Effector CD8-positive, alpha-beta T cell (primary cell): ENCODE measurements at regions not wholly inside any gene's neighbourhood (a gene's known extent, or its start where the extent isn't known, plus 50 kb on each side); places are given as distances from the start of the nearest gene placed in this dataset.

Experiments
- DNase-seq: peaks from one replicate; lab custom pipeline; 2025; lab: John Stamatoyannopoulos, UW

GRCh38 chr10:131485732-131486131 is 174.2 kb upstream of the TCERG1L start:
- no peak for DNase-seq

- no peak for DNase-seq
Observed at GRCh38 chr10:131487822-131488221, 176.3 kb upstream of the TCERG1L start.

GRCh38 chr10:131490991-131491594 is 179.6 kb upstream of the TCERG1L start:
- no peak for DNase-seq

DNA sequence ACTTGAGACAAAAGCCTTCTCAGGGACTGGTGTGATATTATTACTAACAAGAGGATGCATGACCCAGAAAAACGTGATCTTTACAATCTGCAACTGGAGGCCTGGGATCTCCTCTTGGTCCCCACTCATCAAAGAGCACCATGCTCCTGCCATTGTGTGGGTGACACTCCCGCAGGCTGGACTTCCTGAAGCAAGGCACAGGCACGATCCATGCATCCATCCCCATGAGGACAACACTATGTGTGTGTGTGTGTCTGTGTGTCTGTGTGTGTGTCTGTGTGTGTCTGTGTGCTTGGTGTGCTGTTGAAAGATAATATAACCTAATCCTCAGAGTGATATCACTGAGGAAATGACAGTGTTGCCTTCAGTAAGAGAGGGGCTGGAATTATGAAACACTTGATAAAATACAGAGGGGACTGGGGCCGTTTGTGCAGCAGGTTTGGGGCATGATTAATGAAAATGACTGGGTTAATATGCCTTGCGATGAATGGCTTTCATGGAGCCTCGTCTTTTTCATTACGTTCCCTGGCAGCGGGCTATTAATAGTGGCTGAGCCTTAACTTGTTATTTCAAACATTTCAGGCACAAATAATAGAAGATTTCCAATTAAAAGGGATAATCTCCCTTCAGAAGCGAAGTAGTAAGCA is 180.8 kb upstream of the TCERG1L start:
- DNase-seq = no peak

- no peak for DNase-seq
Observed at GRCh38 chr10:131493432-131493831, 181.9 kb upstream of the TCERG1L start.

GRCh38 chr10:131494451-131494850 is 182.9 kb upstream of the TCERG1L start:
- no peak for DNase-seq

- no peak for DNase-seq
Observed at GRCh38 chr10:131495224-131495623, 183.7 kb upstream of the TCERG1L start.

DNA sequence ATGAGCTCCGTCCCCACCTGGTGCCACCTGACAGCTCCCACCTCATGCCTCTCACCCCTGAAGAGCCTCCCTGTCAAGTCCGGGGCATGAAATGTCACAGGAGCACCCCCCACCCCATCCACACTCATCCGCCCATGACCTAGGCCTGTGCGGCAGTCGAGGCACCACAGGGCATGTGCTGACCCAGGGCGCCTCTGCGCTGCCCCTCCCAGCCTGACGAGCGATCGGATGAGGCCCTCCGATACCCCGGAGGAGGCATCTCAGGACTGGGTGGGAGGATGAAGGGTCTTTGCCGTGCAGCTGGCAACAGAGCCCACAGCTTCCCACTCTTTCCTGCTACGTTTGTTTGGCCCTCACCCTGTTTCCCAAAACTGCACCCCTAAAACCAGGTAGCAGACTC is 184.4 kb upstream of the TCERG1L start:
- no peak for DNase-seq

DNA sequence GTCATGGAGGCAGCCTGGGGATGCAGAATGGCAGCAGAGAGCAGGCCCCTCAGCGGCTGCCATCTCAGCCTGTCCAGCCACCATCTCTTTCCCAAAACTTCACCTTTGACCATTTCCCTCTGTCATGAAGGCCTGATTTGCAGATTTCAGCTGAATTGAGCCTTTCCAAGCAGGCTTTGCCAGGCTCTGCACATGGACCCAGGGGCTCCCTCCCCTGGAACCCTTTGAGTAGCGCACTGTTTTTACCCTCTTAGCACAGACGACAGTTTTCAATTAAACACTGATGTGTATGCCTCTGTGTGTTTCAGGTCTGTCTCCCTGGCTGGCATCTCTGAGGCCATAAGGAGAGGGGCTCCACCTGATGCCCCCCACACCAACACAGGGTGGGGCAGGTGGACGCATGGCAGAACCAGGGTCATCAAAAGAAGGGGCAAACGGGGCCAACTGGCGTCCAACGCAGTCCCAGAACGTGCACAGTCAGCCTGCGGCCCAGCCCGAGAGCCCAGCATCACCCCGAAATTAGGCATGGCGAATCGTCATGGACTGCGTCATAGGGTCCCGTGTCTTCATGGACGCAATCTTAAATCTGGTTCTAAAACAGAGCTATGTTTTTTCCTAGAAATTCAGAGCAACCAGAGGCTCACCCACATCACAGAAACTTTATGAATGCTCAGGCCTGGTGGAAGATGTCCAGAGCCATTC is 185.0 kb upstream of the TCERG1L start:
- no peak for DNase-seq

- no peak for DNase-seq
Observed at GRCh38 chr10:131499566-131499965, 188.0 kb upstream of the TCERG1L start.

GRCh38 chr10:131500181-131500580 is 188.7 kb upstream of the TCERG1L start:
- DNase-seq = no peak

DNA sequence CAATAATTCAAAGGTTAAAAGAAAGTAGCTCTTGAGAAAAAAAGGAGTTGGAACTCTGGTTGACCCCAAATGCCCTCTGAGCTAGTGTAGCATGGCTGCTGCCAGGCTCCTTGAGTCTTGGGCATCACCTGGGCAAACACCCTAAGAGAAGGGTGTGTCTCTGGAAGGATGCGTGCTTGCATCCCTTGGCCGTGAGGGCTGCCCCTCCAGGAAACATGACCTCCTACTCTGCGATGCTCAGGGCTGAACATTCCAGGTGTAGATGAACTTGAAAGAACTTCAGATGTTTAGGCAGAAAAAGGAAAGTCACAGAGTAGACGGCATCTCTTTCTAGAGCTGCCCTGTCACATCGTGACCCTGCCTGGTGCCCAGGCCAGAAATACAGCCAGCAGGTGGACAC is 189.4 kb upstream of the TCERG1L start:
- no peak for DNase-seq

- DNase-seq = no peak
Observed at GRCh38 chr10:131503992-131504391, 192.5 kb upstream of the TCERG1L start.

DNA sequence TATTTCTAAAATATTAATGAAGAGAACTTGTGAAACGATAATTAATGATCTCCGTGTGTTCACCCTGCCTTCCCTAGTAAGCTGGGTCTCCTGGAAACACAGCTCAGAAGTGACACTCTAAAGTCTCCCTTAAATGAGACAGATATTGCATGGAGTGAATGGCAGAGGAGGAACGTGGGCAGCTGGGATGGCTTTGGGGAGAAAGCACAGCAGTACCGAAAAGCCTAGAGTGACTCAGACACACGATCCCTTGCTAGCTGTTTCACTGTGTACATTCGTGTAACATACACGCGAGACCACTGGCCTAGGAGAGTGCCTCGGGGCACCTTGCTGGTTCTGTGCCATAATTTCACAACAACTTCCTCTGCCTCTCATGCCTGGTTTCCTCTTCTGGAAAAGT is 199.9 kb upstream of the TCERG1L start:
- no peak for DNase-seq

DNA sequence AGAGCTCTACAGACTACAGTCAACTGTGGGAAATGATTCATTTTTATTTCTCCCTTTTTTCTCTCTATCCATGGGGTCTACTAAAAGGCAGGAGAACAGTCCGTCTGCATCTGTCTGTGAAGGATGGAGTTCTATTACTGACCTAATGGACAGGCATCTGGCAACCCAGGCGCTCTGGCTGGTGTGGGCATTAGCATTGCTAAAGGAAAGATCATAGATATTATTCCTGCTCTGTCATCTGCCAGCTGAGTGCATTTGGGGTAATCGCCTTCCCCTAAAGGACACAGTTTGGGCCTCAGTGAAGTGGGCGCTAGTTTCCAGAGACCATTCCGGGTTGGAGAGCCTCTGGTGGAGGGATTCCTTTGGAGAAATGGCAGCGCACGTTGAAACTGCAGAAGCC is 201.3 kb upstream of the TCERG1L start:
- no peak for DNase-seq

- DNase-seq = no peak
Observed at GRCh38 chr10:131513445-131513844, 201.9 kb upstream of the TCERG1L start.

GRCh38 chr10:131513901-131514300 is 202.4 kb upstream of the TCERG1L start:
- no peak for DNase-seq

GRCh38 chr10:131514454-131514853 is 202.9 kb upstream of the TCERG1L start:
- DNase-seq = no peak

DNA sequence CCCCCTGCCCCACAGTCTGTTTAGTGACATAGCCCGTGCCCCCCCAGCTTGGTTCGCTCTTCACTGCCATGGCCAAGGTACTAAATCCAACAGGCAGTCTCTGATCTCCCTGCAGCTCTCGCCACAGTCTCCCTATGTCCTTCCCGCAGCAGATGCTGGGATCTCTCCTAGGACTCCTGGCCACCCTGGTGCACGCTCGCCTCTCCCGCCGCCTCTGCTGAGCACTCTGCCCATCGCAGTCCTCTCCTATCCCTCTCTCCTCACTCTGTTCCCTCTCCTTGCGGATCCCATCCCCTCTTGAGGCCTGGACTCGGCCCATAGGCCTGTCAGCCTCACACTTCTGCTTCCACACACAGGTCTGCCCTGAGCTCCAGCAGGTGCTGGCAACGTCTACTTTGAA is 204.8 kb upstream of the TCERG1L start:
- no peak for DNase-seq

GRCh38 chr10:131517781-131518180 is 206.3 kb upstream of the TCERG1L start:
- DNase-seq = no peak

GRCh38 chr10:131519723-131520605 is 208.4 kb upstream of the TCERG1L start:
- no peak for DNase-seq
